Gastroesophageal sphincter (tissue), 4 donors: ENCODE measurements at regions not wholly inside any gene's neighbourhood (a gene's known extent, or its start where the extent isn't known, plus 50 kb on each side); places are given as distances from the start of the nearest gene placed in this dataset.

Experiments used
- ATAC-seq: fragments of 150-250 bp; one replicate; pipeline ENCODE4 v1.9.1; 2016; ENCODE audit warnings: mild to moderate bottlenecking, moderate library complexity
- H3K27ac ChIP-seq, 4 donors: fragments of 200-600 bp; sonication (generic) in 3 of 4; 1 replicate in 3 of 4; 2 replicates in 1 of 4; pipeline ENCODE4 v1.5.1; 2016 to 2019
- H3K27me3 ChIP-seq: fragments of 200-600 bp; sonication (generic); one replicate; pipeline ENCODE4 v1.5.1; 2019
- H3K36me3 ChIP-seq, 2 donors: fragments of 200-600 bp; sonication (generic); one replicate each; pipeline ENCODE4 v1.5.1; 2019; ENCODE audit warnings: control low read depth in 1 of 2
- H3K4me1 ChIP-seq, 3 donors: fragments of 200-600 bp; sonication (generic); 1 replicate in 2 of 3; 2 replicates in 1 of 3; pipeline ENCODE4 v1.5.1; 2016 to 2019; ENCODE audit warnings: control low read depth in 2 of 3
- H3K4me3 ChIP-seq, 2 donors: fragments of 200-600 bp; sonication (generic); one replicate each; pipeline ENCODE4 v1.5.1; 2019; ENCODE audit warnings: mild to moderate bottlenecking in 1 of 2, moderate library complexity in 1 of 2
- H3K9me3 ChIP-seq, 3 donors: fragments of 200-600 bp; sonication (generic); one replicate each; pipeline ENCODE4 v1.5.1; 2017 to 2019; ENCODE audit warnings: control low read depth in 2 of 3
- CTCF ChIP-seq, 4 experiments: fragments of 200-600 bp in 2 of 4; fragments of 450-650 bp in 2 of 4; sonication (generic) in 1 of 4; IDR thresholded peaks; one replicate each; pipeline ENCODE4 v1.5.1; 2017 to 2019; ENCODE audit warnings: antibody characterized with exemption in 4 of 4, mild to moderate bottlenecking in 2 of 4, moderate library complexity in 2 of 4
- EP300 ChIP-seq: sonication (generic); formaldehyde crosslinking; IDR thresholded peaks from one replicate; pipeline ENCODE4 v1.6.1; 2017; ENCODE audit warnings: antibody characterized with exemption, mild to moderate bottlenecking
- POLR2A ChIP-seq, 2 donors: fragments of 450-650 bp; IDR thresholded peaks; one replicate each; pipeline ENCODE4 v1.6.1; 2017; ENCODE audit warnings: antibody characterized with exemption in 2 of 2, mild to moderate bottlenecking in 2 of 2, moderate library complexity in 1 of 2
- POLR2AphosphoS5 ChIP-seq: sonication (generic); formaldehyde crosslinking; IDR thresholded peaks from one replicate; pipeline ENCODE4 v1.6.1; 2017; ENCODE audit warnings: antibody characterized with exemption
- WGBS, 2 donors: methylation state at CpG; one replicate each; pipeline ENCODE4 v1.1.5; 2018; ENCODE audit warnings: low coverage in 1 of 2; 5-methylcytosine and 5-hydroxymethylcytosine counted together

DNA sequence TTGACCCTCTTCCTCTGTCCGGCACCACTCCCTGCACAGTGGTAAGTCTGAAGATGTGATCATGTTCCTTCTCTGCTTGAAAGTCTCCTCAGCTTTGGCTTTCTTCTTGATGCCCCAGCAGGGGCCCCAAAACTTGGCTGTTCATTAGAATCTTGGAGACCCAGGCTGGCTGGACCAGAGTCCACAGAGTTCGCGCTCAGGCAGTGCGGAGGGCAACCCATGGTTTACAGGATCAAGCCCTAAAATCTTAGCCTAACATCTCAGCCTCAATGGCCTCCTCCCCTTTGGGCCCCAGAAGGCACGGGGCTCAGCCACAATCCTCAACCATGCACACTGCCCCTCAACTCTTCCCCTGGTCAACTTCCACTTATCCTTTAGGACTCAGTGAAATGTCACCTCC is 72.9 kb upstream of the GTSF1L start:
- Histone ChIP-seq H3K9me3 (peaks cover 0 to 19% (median 0%) of the 10 kb centered on the region in 3 donors), H3K36me3 (no peaks in the 10 kb centered on the region), H3K4me3 (no peak overlapping the region), H3K4me1 (peaks cover 0 to 6% (median 0%) of the 10 kb centered on the region in 3 donors), H3K27me3 (no peaks in the 10 kb centered on the region), H3K27ac (no peak overlapping the region)
- WGBS, 2 donors = 86% methylated on average over 2 to 5 of the region's 5 CpGs
- no peak for TF ChIP-seq POLR2AphosphoS5
- no peak for TF ChIP-seq POLR2A (IDR thresholded peaks at IDR 0.05)
- TF ChIP-seq EP300 = no peak
- no peak for TF ChIP-seq CTCF (IDR thresholded peaks at IDR 0.05)
- ATAC-seq = no peak

DNA sequence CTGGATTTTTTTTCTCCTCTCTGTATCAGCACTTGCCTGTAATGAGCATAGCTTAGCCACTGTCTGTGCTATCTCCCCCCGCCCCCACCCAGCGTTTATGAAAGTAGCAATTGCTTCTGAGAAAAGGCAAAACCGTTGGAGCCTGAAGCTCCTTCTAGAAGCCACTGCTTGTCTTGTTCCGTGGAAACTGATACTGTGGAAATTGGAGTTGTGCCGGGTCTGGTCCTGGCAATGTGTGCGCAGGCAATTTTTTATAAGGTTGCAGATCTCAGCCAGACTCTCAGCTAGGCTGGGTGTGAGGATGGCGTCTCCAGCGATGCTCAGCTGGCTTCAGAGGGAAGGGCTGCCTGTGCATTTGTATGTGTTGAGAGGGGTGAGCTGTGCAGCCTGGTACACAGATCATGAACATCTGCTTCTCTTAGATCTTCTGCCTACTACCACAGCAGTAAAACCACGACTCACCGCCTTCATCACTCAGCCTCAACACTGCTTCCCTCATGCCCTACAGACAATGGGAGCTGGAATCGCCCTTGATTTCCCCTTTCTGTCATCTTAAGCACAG is 72.4 kb upstream of the GTSF1L start:
- no peak for ATAC-seq
- peaks cover 0 to 14% (median 0%) of the 10 kb centered on the region in 3 donors for H3K9me3 ChIP-seq
- WGBS, 2 donors = 29 to 63% methylated on average over 4 to 7 of the region's 11 CpGs

GRCh38 chr20:43798291-43799149 is 71.7 kb upstream of the GTSF1L start:
- no peak for TF ChIP-seq POLR2A (IDR thresholded peaks at IDR 0.05)
- no peak for TF ChIP-seq POLR2AphosphoS5
- TF ChIP-seq CTCF (IDR thresholded peaks at IDR 0.05) = no peak
- TF ChIP-seq EP300 = no peak
- ATAC-seq = no peak
- Histone ChIP-seq H3K27ac (no peak overlapping the region), H3K9me3 (peaks cover 0 to 7% (median 0%) of the 10 kb centered on the region in 3 donors), H3K27me3 (no peaks in the 10 kb centered on the region), H3K4me3 (no peak overlapping the region), H3K4me1 (peaks cover 0 to 6% (median 0%) of the 10 kb centered on the region in 3 donors), H3K36me3 (no peaks in the 10 kb centered on the region)
- WGBS, 2 donors = 62 to 71% methylated on average over 6 to 7 of the region's 7 CpGs

More for the DNA sequence above, 72.4 kb upstream of the GTSF1L start:
- TF ChIP-seq EP300 (no peak), CTCF (IDR thresholded peaks at IDR 0.05) (no peak), POLR2AphosphoS5 (no peak), POLR2A (IDR thresholded peaks at IDR 0.05) (no peak)
- Histone ChIP-seq H3K4me1 (peaks cover 0 to 6% (median 0%) of the 10 kb centered on the region in 3 donors), H3K27me3 (no peaks in the 10 kb centered on the region), H3K4me3 (no peak overlapping the region), H3K27ac (no peak overlapping the region), H3K36me3 (no peaks in the 10 kb centered on the region)

DNA sequence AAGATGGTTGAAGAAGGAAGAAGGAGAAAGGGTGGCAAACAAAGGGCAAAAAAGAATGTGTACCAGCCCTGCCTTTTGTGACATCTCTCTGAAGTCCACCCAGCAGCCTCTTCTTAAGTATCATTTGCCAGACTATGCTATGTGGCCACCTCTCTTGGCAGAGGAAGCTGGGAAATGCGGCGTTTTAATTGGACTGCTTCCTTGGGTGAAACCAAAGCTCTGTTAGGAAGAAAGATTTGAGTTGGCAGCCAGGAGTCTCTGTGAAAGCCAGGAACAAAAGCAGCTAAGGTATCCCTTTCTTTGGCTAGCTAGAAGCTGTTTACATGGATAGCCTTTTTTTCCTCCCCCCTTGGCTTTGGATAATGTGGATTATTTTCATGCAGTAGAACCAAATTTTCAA is 67.5 kb upstream of the GTSF1L start:
- peaks cover 0 to 4% (median 2%) of the 10 kb centered on the region in 3 donors for H3K9me3 ChIP-seq
- peaks cover 0 to 6% (median 0%) of the 10 kb centered on the region in 3 donors for H3K4me1 ChIP-seq
- no peak for TF ChIP-seq POLR2AphosphoS5
- no peak for TF ChIP-seq POLR2A (IDR thresholded peaks at IDR 0.05)
- no peak for TF ChIP-seq CTCF (IDR thresholded peaks at IDR 0.05)
- no peak for TF ChIP-seq EP300
- no peaks in the 10 kb centered on the region for H3K27me3 ChIP-seq
- ATAC-seq = no peak
- no peak overlapping the region for H3K27ac ChIP-seq
- no peaks in the 10 kb centered on the region for H3K36me3 ChIP-seq
- 50 to 78% methylated on average over 2 of the region's 2 CpGs for WGBS, 2 donors
- H3K4me3 ChIP-seq = no peak overlapping the region

DNA sequence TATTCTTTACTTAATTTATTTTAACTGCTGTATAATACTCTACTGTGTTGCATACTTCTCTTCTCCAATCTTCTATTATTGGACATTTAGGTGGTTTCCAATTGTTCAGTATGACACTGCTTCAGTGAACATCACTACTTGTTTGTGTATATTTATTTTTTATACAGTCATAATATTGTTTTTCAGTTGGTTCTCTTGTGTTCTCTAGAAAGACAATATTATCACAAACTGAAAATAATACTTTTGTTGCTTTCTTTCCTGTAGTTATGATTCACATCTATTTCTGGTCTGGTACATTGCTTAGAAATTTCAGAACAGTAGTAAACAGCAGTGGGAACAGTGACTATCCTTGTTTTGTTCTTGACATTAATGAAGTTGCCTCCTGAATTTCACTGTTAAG is 62.8 kb upstream of the GTSF1L start:
- H3K9me3 ChIP-seq = peaks cover 0 to 4% (median 2%) of the 10 kb centered on the region in 3 donors
- no peak for TF ChIP-seq POLR2A (IDR thresholded peaks at IDR 0.05)
- TF ChIP-seq POLR2AphosphoS5 = no peak
- no peak for TF ChIP-seq EP300
- no peak for TF ChIP-seq CTCF (IDR thresholded peaks at IDR 0.05)

More for the DNA sequence above, 62.8 kb upstream of the GTSF1L start:
- H3K4me1 ChIP-seq = no peaks in the 10 kb centered on the region
- no peak overlapping the region for H3K4me3 ChIP-seq
- no peaks in the 10 kb centered on the region for H3K36me3 ChIP-seq
- no peak overlapping the region for H3K27ac ChIP-seq
- no peak for ATAC-seq
- no peaks in the 10 kb centered on the region for H3K27me3 ChIP-seq
